ENCODE measurements at regions not wholly inside any gene's neighbourhood (a gene's known extent, or its start where the extent isn't known, plus 50 kb on each side); places are given as distances from the start of the nearest gene placed in this dataset.

GRCh38 chr5:8686707-8687106, 817.8 kb downstream of the MTRR start:
- TF ChIP-seq CTCF (IDR thresholded peaks at IDR 0.05) = no peak
- TF ChIP-seq POLR2A (IDR thresholded peaks at IDR 0.05) = no peak
